Left lung (tissue), 4 donors: ENCODE measurements at regions not wholly inside any gene's neighbourhood (a gene's known extent, or its start where the extent isn't known, plus 50 kb on each side); places are given as distances from the start of the nearest gene placed in this dataset.

ENCODE experiments used
- ATAC-seq: fragments of 200-7000 bp; cut with Tn5 transposase; one replicate; pipeline ENCODE4 v1.9.1; 2020; ENCODE audit warnings: moderate library complexity
- DNase-seq, 4 donors: peaks; one replicate each; pipeline ENCODE4 v3.0.0-alpha.2; 2013 to 2020
- H3K27ac ChIP-seq, 2 donors: fragments of 200-600 bp; sonication (generic) in 1 of 2; one replicate each; pipeline versions ENCODE4 v1.5.0 to v1.8.0; 2020 to 2021
- H3K27me3 ChIP-seq, 2 donors: fragments of 200-600 bp; sonication (generic) in 1 of 2; one replicate each; pipeline versions ENCODE4 v1.5.0 to v1.8.0; 2020 to 2021
- H3K36me3 ChIP-seq, 2 donors: fragments of 200-600 bp; sonication (generic) in 1 of 2; one replicate each; pipeline versions ENCODE4 v1.5.0 to v1.8.0; 2020 to 2021
- H3K4me1 ChIP-seq, 2 donors: fragments of 200-600 bp; one replicate each; pipeline ENCODE4 v1.8.0; 2021
- H3K4me3 ChIP-seq, 2 donors: fragments of 200-600 bp; sonication (generic) in 1 of 2; one replicate each; pipeline versions ENCODE4 v1.5.0 to v1.8.0; 2020 to 2021; ENCODE audit warnings: mild to moderate bottlenecking in 1 of 2
- H3K9me3 ChIP-seq, 2 donors: fragments of 200-600 bp; sonication (generic) in 1 of 2; one replicate each; pipeline versions ENCODE4 v1.5.0 to v1.8.0; 2020 to 2021
- intact Hi-C, 2 donors: fragments of 100-400 bp; cut with DNase I; formaldehyde crosslinking; loops; one replicate each; pipeline versions ENCODE4 v1.11.2 to v1.14.2; 2022
- TF ChIP-seq, protein P1 (sequence below), 2 donors: fragments of 200-600 bp; sonication (generic) in 1 of 2; IDR thresholded peaks; one replicate each; pipeline versions ENCODE4 v1.5.0 to v1.8.0; 2021; ENCODE audit warnings: antibody characterized with exemption in 2 of 2
- donor health status: DM: no; HTN: yes; CAD: no.
- donor health status: DM: no; HTN: no; CAD: no.

DNA sequence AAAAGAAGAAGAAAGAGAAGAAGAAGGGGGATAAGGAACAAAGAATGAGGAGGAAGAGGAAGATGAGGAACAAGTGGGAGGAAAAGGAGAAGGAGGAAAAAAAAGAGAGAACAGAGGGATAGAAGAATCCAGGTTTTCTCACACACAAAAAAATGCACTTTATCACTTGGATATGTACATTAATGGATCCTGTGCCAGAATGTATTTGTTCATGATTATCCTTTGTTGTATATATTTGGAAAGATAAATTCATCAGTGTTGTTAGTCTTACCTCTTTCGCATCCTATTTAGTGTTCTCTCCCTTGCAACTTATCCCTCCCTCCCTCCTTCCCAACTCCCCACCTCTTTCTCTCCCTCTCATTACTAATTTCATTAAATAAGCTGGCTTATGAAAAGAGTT is 298.8 kb downstream of the SLCO4C1 start:
- H3K4me1 ChIP-seq, result no peaks in the 10 kb centered on the region
- no peaks in the 10 kb centered on the region for H3K9me3 ChIP-seq
- no peak for DNase-seq
- no peak for ATAC-seq
- no peaks in the 10 kb centered on the region for H3K36me3 ChIP-seq
- TF ChIP-seq, protein P1, sequence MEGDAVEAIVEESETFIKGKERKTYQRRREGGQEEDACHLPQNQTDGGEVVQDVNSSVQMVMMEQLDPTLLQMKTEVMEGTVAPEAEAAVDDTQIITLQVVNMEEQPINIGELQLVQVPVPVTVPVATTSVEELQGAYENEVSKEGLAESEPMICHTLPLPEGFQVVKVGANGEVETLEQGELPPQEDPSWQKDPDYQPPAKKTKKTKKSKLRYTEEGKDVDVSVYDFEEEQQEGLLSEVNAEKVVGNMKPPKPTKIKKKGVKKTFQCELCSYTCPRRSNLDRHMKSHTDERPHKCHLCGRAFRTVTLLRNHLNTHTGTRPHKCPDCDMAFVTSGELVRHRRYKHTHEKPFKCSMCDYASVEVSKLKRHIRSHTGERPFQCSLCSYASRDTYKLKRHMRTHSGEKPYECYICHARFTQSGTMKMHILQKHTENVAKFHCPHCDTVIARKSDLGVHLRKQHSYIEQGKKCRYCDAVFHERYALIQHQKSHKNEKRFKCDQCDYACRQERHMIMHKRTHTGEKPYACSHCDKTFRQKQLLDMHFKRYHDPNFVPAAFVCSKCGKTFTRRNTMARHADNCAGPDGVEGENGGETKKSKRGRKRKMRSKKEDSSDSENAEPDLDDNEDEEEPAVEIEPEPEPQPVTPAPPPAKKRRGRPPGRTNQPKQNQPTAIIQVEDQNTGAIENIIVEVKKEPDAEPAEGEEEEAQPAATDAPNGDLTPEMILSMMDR (IDR thresholded peaks at IDR 0.05), result no peak
- H3K27me3 ChIP-seq, result no peaks in the 10 kb centered on the region
- intact Hi-C loops, result no loop called here
- H3K4me3 ChIP-seq, result no peak overlapping the region
- no peak overlapping the region for H3K27ac ChIP-seq

DNA sequence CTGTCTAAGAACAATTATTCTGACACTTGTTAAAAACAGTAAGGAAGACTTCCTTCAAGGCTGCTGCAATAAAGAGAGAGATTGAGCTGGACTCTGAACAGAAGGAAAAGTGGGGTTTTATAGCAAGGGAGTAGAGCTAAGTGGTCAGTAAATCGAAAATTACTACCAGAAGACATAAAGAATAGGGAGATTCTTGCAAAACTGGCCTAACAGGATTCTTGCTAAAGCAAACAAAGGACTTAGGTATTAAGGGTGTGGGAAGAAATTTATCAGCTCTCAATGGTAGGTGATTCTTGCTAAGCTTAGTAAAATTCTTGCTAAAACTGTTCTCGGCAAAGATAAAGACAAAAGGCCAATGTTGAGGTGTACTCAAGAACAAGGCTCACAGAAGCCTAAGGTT is 300.5 kb downstream of the SLCO4C1 start:
- Histone ChIP-seq H3K4me3 (no peak overlapping the region), H3K9me3 (no peaks in the 10 kb centered on the region), H3K36me3 (no peaks in the 10 kb centered on the region), H3K27me3 (no peaks in the 10 kb centered on the region), H3K27ac (no peak overlapping the region), H3K4me1 (no peaks in the 10 kb centered on the region)
- ATAC-seq (peak; percentile 86), DNase-seq (peak in 2 of 4 donors; percentile 23 to 44)
- intact Hi-C loops, result no loop called here
- TF ChIP-seq, protein P1 (IDR thresholded peaks at IDR 0.05), result no peak

DNA sequence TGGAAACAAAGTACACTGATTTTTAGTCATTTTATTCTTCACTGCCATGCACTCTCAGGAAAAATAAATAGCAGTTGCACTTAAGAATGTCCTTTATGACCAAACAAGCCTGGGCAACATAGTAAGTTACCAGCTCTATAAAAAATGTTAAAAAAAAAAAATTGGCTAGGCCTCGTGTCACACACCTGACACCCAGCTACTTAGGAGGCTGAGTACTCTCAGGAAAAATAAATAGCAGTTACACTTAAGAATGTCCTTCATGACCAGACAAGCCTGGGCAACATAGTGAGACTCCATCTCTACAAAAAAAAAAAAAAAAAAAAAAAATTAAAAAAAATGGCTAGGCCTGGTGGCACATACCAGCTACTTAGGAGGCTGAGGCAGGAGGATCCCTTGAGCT is 304.6 kb downstream of the SLCO4C1 start:
- DNase-seq (no peak), ATAC-seq (peak; percentile 39)
- Histone ChIP-seq H3K4me3 (no peak overlapping the region), H3K4me1 (no peaks in the 10 kb centered on the region), H3K36me3 (no peaks in the 10 kb centered on the region), H3K27ac (no peak overlapping the region), H3K27me3 (no peaks in the 10 kb centered on the region), H3K9me3 (no peaks in the 10 kb centered on the region)
- TF ChIP-seq, protein P1 (IDR thresholded peaks at IDR 0.05), result no peak
- intact Hi-C loops, result no loop called here

DNA sequence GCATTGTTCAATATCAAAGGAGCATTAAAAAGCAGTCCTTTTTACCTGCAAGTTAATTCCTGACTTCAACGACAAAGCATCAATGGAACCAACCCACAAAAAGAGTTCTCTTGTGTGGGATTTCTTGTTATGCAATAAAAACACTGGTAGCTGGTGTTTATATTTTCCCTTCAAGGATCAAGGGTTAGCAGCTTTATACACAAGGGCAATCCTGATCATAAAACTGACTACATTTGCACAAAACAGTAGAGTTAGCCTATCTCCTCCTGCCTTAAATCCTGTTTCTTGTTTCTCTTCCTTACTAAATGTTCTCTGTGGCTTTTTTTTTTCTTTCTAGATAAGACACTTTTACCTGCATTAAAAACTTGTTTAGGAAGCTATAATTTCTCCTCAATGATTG is 306.4 kb downstream of the SLCO4C1 start:
- intact Hi-C loops, result no loop called here

DNA sequence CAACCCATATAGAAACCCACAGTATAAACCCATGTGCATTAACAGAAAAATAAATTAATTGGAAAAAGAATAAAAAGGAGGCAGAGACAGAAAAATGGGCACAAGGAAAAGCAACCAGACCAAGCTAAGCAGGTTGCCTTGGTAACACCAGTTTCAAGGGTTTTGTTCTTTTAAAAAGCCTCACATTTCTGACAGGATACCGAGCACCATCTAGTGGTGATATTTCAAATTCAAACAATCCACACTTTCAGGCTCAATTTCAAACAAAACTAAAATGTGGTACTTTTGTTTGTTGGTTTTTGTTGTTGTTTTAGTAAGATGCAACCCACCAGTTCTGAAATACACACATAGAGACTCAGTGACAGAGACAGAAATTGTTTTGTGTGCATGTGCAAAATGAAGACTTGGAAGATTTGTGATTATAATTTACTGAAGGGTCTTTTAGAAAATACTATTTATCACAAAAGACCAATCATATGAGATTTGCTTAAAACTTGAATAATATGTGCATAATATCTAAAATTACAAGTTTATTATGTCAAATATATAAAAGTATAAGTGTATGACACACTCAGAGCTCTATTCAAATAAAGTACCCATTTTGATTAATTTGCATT is 318.2 kb downstream of the SLCO4C1 start:
- intact Hi-C loops, result no loop called here
- no peaks in the 10 kb centered on the region for H3K36me3 ChIP-seq
- H3K27me3 ChIP-seq, result no peaks in the 10 kb centered on the region
- H3K4me3 ChIP-seq, result no peak overlapping the region
- peak in 2 of 4 donors; percentile 46 to 74 for DNase-seq
- no peaks in the 10 kb centered on the region for H3K9me3 ChIP-seq
- no peak overlapping the region for H3K27ac ChIP-seq
- TF ChIP-seq, protein P1 (IDR thresholded peaks at IDR 0.05), result peak; percentile 33 to 61
- H3K4me1 ChIP-seq, result no peaks in the 10 kb centered on the region
- ATAC-seq, result peak; percentile 95

More for the DNA sequence above, 306.4 kb downstream of the SLCO4C1 start:
- DNase-seq, result no peak
- Histone ChIP-seq H3K27ac (no peak overlapping the region), H3K36me3 (no peaks in the 10 kb centered on the region), H3K4me3 (no peak overlapping the region), H3K27me3 (no peaks in the 10 kb centered on the region), H3K4me1 (no peaks in the 10 kb centered on the region), H3K9me3 (no peaks in the 10 kb centered on the region)
- ATAC-seq, result no peak
- TF ChIP-seq, protein P1 (IDR thresholded peaks at IDR 0.05), result no peak
